H9 (cell line): ENCODE measurements at regions not wholly inside any gene's neighbourhood (a gene's known extent, or its start where the extent isn't known, plus 50 kb on each side); places are given as distances from the start of the nearest gene placed in this dataset.

Source experiments
- DNase-seq: peaks from one replicate; pipeline ENCODE4 v3.0.0-alpha.2; 2017
- H2AFZ ChIP-seq: one replicate; pipeline ENCODE4 v1.6.1; 2013; ENCODE audit warnings: mild to moderate bottlenecking, low read length, control low read depth, moderate library complexity
- H2AK5ac ChIP-seq: 2 replicates; pipeline ENCODE4 v1.6.1; 2013; ENCODE audit warnings: low read length, control low read depth, mixed read lengths; ENCODE audit not compliant: insufficient read length
- H2BK120ac ChIP-seq: one replicate; pipeline ENCODE4 v1.6.1; 2013; ENCODE audit warnings: low read depth, mild to moderate bottlenecking, low read length, control low read depth, inconsistent platforms; ENCODE audit not compliant: poor library complexity, severe bottlenecking
- H2BK12ac ChIP-seq: 2 replicates; pipeline ENCODE4 v1.6.1; 2013; ENCODE audit warnings: low read length, control low read depth, mixed read lengths, low read depth; ENCODE audit not compliant: insufficient read length
- H2BK15ac ChIP-seq: 2 replicates; pipeline ENCODE4 v1.6.1; 2013; ENCODE audit warnings: low read depth, low read length, control low read depth
- H2BK20ac ChIP-seq: one replicate; pipeline ENCODE4 v1.6.1; 2013; ENCODE audit warnings: low read depth, mild to moderate bottlenecking, low read length, control low read depth, inconsistent platforms; ENCODE audit not compliant: poor library complexity, severe bottlenecking
- H2BK5ac ChIP-seq: 2 replicates; pipeline ENCODE4 v1.6.1; 2013; ENCODE audit warnings: low read length, control low read depth, mixed read lengths; ENCODE audit not compliant: insufficient read length
- H3K14ac ChIP-seq: 2 replicates; pipeline ENCODE4 v1.6.1; 2013; ENCODE audit warnings: low read length, control low read depth; ENCODE audit not compliant: insufficient read depth
- H3K18ac ChIP-seq: 2 replicates; pipeline ENCODE4 v1.6.1; 2013; ENCODE audit warnings: low read depth, mild to moderate bottlenecking, mixed read lengths, low read length, control low read depth; ENCODE audit not compliant: insufficient read length
- H3K23ac ChIP-seq: 2 replicates; pipeline ENCODE4 v1.6.1; 2013; ENCODE audit warnings: low read length, control low read depth, mixed read lengths, low read depth; ENCODE audit not compliant: insufficient read length
- H3K23me2 ChIP-seq: 2 replicates; pipeline ENCODE4 v1.6.1; 2013; ENCODE audit warnings: low read depth, mild to moderate bottlenecking, mixed read lengths, low read length, control low read depth; ENCODE audit not compliant: insufficient read length, poor library complexity, severe bottlenecking
- H3K27ac ChIP-seq: 2 replicates; pipeline ENCODE4 v1.5.1; 2013; ENCODE audit warnings: low read length, control low read depth, mixed read lengths, low read depth; ENCODE audit not compliant: insufficient read length
- H3K27me3 ChIP-seq: 2 replicates; pipeline ENCODE4 v1.6.1; 2013; ENCODE audit warnings: low read length, control low read depth, inconsistent platforms; ENCODE audit not compliant: insufficient read depth
- H3K4ac ChIP-seq: 2 replicates; pipeline ENCODE4 v1.6.1; 2013; ENCODE audit warnings: low read depth, mild to moderate bottlenecking, control low read depth, inconsistent platforms, low read length, moderate library complexity
- H3K4me1 ChIP-seq: 2 replicates; pipeline ENCODE4 v1.6.1; 2013; ENCODE audit warnings: low read length, control low read depth, inconsistent platforms; ENCODE audit not compliant: insufficient read depth
- H3K4me2 ChIP-seq: 2 replicates; pipeline ENCODE4 v1.6.1; 2013; ENCODE audit warnings: low read length, control low read depth, mixed read lengths; ENCODE audit not compliant: insufficient read length, insufficient read depth
- H3K56ac ChIP-seq: 2 replicates; pipeline ENCODE4 v1.6.1; 2013; ENCODE audit warnings: low read depth, mild to moderate bottlenecking, mixed read lengths, low read length, control low read depth; ENCODE audit not compliant: insufficient read length
- H3K79me1 ChIP-seq: 2 replicates; pipeline ENCODE4 v1.6.1; 2013; ENCODE audit warnings: low read depth, mild to moderate bottlenecking, moderate library complexity, low read length, control low read depth, inconsistent platforms; ENCODE audit not compliant: insufficient read depth, poor library complexity, severe bottlenecking
- H3K79me2 ChIP-seq: 2 replicates; pipeline ENCODE4 v1.6.1; 2013; ENCODE audit warnings: low read length, control low read depth, inconsistent platforms; ENCODE audit not compliant: insufficient read depth
- H3K9ac ChIP-seq: 2 replicates; pipeline ENCODE4 v1.6.1; 2013; ENCODE audit warnings: low read length, control low read depth, mixed read lengths; ENCODE audit not compliant: insufficient read length; ENCODE audit errors: extremely low read depth
- H3K9me3 ChIP-seq: one replicate; pipeline ENCODE4 v1.6.1; 2013; ENCODE audit warnings: low read depth, low read length, inconsistent platforms; ENCODE audit not compliant: control insufficient read depth
- H3T11ph ChIP-seq: one replicate; pipeline ENCODE4 v1.6.1; 2013; ENCODE audit warnings: mild to moderate bottlenecking, low read length, control low read depth, inconsistent platforms
- H4K20me1 ChIP-seq: one replicate; pipeline ENCODE4 v1.6.1; 2013; ENCODE audit not compliant: control insufficient read depth, insufficient read length, insufficient read depth
- H4K5ac ChIP-seq: 2 replicates; pipeline ENCODE4 v1.6.1; 2013; ENCODE audit warnings: low read depth, mild to moderate bottlenecking, mixed read lengths, low read length, control low read depth; ENCODE audit not compliant: insufficient read length
- H4K8ac ChIP-seq: replicated peaks from 2 replicates; pipeline ENCODE4 v1.6.1; 2013; ENCODE audit warnings: low read length, control low read depth, mixed read lengths, low read depth; ENCODE audit not compliant: insufficient read length
- H4K91ac ChIP-seq: 2 replicates; pipeline ENCODE4 v1.6.1; 2013; ENCODE audit warnings: low read depth, mild to moderate bottlenecking, moderate library complexity, mixed read lengths, low read length, control low read depth; ENCODE audit not compliant: insufficient read length
- H3K27ac Mint-ChIP-seq, 3 experiments: 2 replicates in 2 of 3; 3 replicates in 1 of 3; pipeline ENCODE4 v1.8.0; 2020 to 2021; ENCODE audit warnings: mixed read lengths in 3 of 3, mild to moderate bottlenecking in 1 of 3, moderate library complexity in 1 of 3
- H3K27me3 Mint-ChIP-seq: 2 replicates; pipeline ENCODE4 v1.8.0; 2021; ENCODE audit warnings: low read depth, mild to moderate bottlenecking, moderate library complexity, mixed read lengths
- H3K36me3 Mint-ChIP-seq, 3 experiments: 2 replicates in 2 of 3; 3 replicates in 1 of 3; pipeline ENCODE4 v1.8.0; 2020 to 2021; ENCODE audit warnings: low read depth in 3 of 3, mixed read lengths in 3 of 3; ENCODE audit not compliant: insufficient read depth in 1 of 3
- H3K4me1 Mint-ChIP-seq, 2 experiments: 2 replicates each; pipeline ENCODE4 v1.8.0; 2020; ENCODE audit warnings: mixed read lengths in 2 of 2
- H3K4me3 Mint-ChIP-seq, 2 experiments: 2 replicates in 1 of 2; 3 replicates in 1 of 2; pipeline ENCODE4 v1.8.0; 2020 to 2021; ENCODE audit warnings: mild to moderate bottlenecking in 2 of 2, mixed read lengths in 2 of 2, moderate library complexity in 1 of 2
- H3K9me3 Mint-ChIP-seq, 2 experiments: 2 replicates in 1 of 2; 3 replicates in 1 of 2; pipeline ENCODE4 v1.8.0; 2020; ENCODE audit warnings: mild to moderate bottlenecking in 2 of 2, mixed read lengths in 2 of 2, moderate library complexity in 1 of 2
- WGBS: extraction: QIAGEN DNeasy Blood & Tissue Kit; methylation state at CpG from one replicate; pipeline ENCODE4 v1.1.7; 2013; ENCODE audit warnings: missing lambda C conversion rate, low lambda C conversion rate, mixed read lengths; ENCODE audit not compliant: insufficient read length; ENCODE audit errors: extremely low coverage; 5-methylcytosine and 5-hydroxymethylcytosine counted together
- TF ChIP-seq, protein P1 (sequence below): fragments of 200-600 bp; sonication (generic); conservative IDR thresholded peaks from 3 replicates; pipeline ENCODE4 v1.8.0; 2021; ENCODE audit warnings: antibody characterized with exemption, mild to moderate bottlenecking

DNA sequence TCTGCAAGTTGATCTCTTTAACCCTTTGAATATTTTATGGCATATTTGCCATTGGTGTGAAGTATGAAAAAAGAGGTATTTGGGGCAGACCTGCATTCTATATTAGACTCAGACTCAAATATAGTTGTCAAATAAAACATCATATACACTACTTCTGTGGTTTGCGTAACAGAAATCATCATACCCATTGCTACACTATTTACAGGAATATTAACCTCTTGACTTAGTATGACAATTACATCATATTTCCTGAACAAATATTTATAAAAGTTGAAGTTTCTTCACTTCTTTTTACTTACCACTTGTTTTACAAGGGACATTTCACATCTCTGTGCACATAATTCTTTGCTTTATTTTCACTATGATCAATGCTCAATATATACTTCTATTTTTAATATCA, 206.0 kb downstream of the HAO1 start:
- Mint-ChIP-seq H3K36me3 (peaks cover 0 to 3% (median 0%) of the 10 kb centered on the region in 3 experiments; a peak in 1 of 7 replicates), H3K4me1 (no peaks in the 10 kb centered on the region), H3K4me3 (no peak overlapping the region), H3K27me3 (no peaks in the 10 kb centered on the region), H3K9me3 (no peaks in the 10 kb centered on the region; a peak in 1 of 5 replicates), H3K27ac (no peak overlapping the region)
- Histone ChIP-seq H2AFZ (no peak overlapping the region), H3K4me1 (no peaks in the 10 kb centered on the region), H2BK12ac (no peak overlapping the region), H3K9ac (no peak overlapping the region), H4K20me1 (no peaks in the 10 kb centered on the region), H3K4me2 (no peak overlapping the region), H2BK15ac (no peak overlapping the region), H3K27ac (no peak overlapping the region), H4K8ac (no peak overlapping the region), H4K5ac (no peak overlapping the region), H3K4ac (no peak overlapping the region), H2BK5ac (no peak overlapping the region), H3T11ph (no peak overlapping the region), H2BK120ac (no peak overlapping the region), H3K27me3 (no peaks in the 10 kb centered on the region), H3K56ac (no peak overlapping the region), H2BK20ac (no peak overlapping the region), H2AK5ac (no peak overlapping the region), H3K79me1 (no peaks in the 10 kb centered on the region), H4K91ac (no peak overlapping the region), H3K23ac (no peak overlapping the region), H3K14ac (no peak overlapping the region), H3K79me2 (no peaks in the 10 kb centered on the region), H3K23me2 (no peaks in the 10 kb centered on the region), H3K9me3 (no peaks in the 10 kb centered on the region), H3K18ac (no peak overlapping the region)
- no peak for DNase-seq
- TF ChIP-seq, protein P1, sequence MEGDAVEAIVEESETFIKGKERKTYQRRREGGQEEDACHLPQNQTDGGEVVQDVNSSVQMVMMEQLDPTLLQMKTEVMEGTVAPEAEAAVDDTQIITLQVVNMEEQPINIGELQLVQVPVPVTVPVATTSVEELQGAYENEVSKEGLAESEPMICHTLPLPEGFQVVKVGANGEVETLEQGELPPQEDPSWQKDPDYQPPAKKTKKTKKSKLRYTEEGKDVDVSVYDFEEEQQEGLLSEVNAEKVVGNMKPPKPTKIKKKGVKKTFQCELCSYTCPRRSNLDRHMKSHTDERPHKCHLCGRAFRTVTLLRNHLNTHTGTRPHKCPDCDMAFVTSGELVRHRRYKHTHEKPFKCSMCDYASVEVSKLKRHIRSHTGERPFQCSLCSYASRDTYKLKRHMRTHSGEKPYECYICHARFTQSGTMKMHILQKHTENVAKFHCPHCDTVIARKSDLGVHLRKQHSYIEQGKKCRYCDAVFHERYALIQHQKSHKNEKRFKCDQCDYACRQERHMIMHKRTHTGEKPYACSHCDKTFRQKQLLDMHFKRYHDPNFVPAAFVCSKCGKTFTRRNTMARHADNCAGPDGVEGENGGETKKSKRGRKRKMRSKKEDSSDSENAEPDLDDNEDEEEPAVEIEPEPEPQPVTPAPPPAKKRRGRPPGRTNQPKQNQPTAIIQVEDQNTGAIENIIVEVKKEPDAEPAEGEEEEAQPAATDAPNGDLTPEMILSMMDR, result no peak
- WGBS, result no CpG with 5 or more reads among the region's 1 CpG
